ENCODE measurements at regions not wholly inside any gene's neighbourhood (a gene's known extent, or its start where the extent isn't known, plus 50 kb on each side); places are given as distances from the start of the nearest gene placed in this dataset.
"Not testable (repeated sequence)": the region's sequence is repeated elsewhere in the genome, so short reads cannot be mapped to it uniquely, and the experiment has no call there.

- DNase-seq = no peak
- no peak for TF ChIP-seq POLR2A (IDR thresholded peaks at IDR 0.05; ENCODE audit: low read length)
- TF ChIP-seq GATA1 (IDR thresholded peaks at IDR 0.05; ENCODE audit: low read depth, low read length) = no peak
Measured at GRCh38 chr6:87753131-87753685, 51.2 kb upstream of the AKIRIN2 start.

GRCh38 chr6:87752503-87752902 is 50.5 kb upstream of the AKIRIN2 start:
- DNase-seq = not testable (repeated sequence)

All from erythroblast (primary cell).